ENCODE measurements at regions not wholly inside any gene's neighbourhood (a gene's known extent, or its start where the extent isn't known, plus 50 kb on each side); places are given as distances from the start of the nearest gene placed in this dataset.
"Not testable (repeated sequence)": the region's sequence is repeated elsewhere in the genome, so short reads cannot be mapped to it uniquely, and the experiment has no call there.

DNA sequence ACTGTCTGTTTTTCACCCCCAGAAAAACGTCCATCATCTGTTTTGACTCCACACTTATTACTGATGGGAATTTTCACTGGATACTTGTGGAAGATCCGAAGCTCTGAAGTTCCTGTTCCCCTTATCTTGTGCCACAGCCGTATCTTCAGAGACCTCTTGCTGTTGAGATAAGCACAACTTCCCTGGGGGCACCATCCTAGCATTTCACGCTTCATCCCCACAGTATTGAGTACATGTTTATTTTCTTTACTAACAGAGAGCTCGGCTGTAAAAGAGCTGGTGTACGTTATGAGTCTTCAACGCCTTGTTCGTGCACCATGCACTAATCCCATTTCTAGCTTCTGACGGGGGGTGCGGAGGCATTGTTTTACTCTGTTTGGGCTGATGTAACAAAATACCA, 813.6 kb upstream of the EEF2KMT start:
- TF ChIP-seq CTCF (IDR thresholded peaks at IDR 0.05; ENCODE audit: poor library complexity, severe bottlenecking) = no peak
- Histone ChIP-seq H3K36me3 (ENCODE audit: low read depth) (no peaks in the 10 kb centered on the region), H3K4me1 (ENCODE audit: insufficient read depth, poor library complexity, severe bottlenecking) (no peaks in the 10 kb centered on the region), H3K27me3 (ENCODE audit: insufficient read depth, poor library complexity, severe bottlenecking) (no peaks in the 10 kb centered on the region), H3K4me3 (ENCODE audit: severe bottlenecking) (no peak overlapping the region), H3K9me3 (ENCODE audit: severe bottlenecking) (no peaks in the 10 kb centered on the region), H3K27ac (ENCODE audit: poor library complexity, severe bottlenecking) (no peak overlapping the region)
- no peak for DNase-seq (ENCODE audit: low spot score)
- ATAC-seq (ENCODE audit: low read depth) = no peak

GRCh38 chr16:5909556-5909955, 812.0 kb upstream of the EEF2KMT start:
- H3K27me3 ChIP-seq (ENCODE audit: insufficient read depth, poor library complexity, severe bottlenecking); ATAC-seq (ENCODE audit: low read depth); H3K4me3 ChIP-seq (ENCODE audit: severe bottlenecking); H3K9me3 ChIP-seq (ENCODE audit: severe bottlenecking); H3K27ac ChIP-seq (ENCODE audit: poor library complexity, severe bottlenecking); DNase-seq (ENCODE audit: low spot score); H3K4me1 ChIP-seq (ENCODE audit: insufficient read depth, poor library complexity, severe bottlenecking); H3K36me3 ChIP-seq (ENCODE audit: low read depth): not testable (repeated sequence)

DNA sequence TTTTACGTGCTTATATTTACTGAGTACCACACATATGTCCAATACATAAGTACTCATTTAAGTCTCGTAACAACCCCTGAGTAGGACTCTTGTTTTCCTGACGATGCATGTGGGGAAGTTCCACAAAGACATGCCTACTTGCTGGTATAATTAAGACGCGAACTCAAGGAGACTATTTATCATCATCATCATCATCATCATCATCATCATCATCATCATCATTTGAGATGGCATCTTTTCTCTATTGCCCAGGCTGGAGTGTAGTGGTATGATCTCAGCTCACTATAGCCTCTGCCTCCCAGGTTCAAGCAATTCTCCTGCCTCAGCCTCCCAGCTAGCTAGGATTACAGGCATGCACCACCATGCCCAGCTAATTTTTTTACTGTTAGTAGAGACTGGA, 809.9 kb upstream of the EEF2KMT start:
- Histone ChIP-seq H3K36me3 (ENCODE audit: low read depth) (no peaks in the 10 kb centered on the region), H3K27ac (ENCODE audit: poor library complexity, severe bottlenecking) (no peak overlapping the region), H3K27me3 (ENCODE audit: insufficient read depth, poor library complexity, severe bottlenecking) (no peaks in the 10 kb centered on the region), H3K4me3 (ENCODE audit: severe bottlenecking) (no peak overlapping the region), H3K4me1 (ENCODE audit: insufficient read depth, poor library complexity, severe bottlenecking) (no peaks in the 10 kb centered on the region), H3K9me3 (ENCODE audit: severe bottlenecking) (no peaks in the 10 kb centered on the region)
- ATAC-seq (ENCODE audit: low read depth) (no peak), DNase-seq (ENCODE audit: low spot score) (no peak)
- TF ChIP-seq CTCF (IDR thresholded peaks at IDR 0.05; ENCODE audit: poor library complexity, severe bottlenecking) = no peak

- no peaks in the 10 kb centered on the region for H3K27me3 ChIP-seq (ENCODE audit: insufficient read depth, poor library complexity, severe bottlenecking)
- ATAC-seq (ENCODE audit: low read depth) = no peak; the same call in 1 of the 3 replicates
Measured at GRCh38 chr16:5906351-5906750, 808.8 kb upstream of the EEF2KMT start.

GRCh38 chr16:5905935-5906334, 808.3 kb upstream of the EEF2KMT start:
- TF ChIP-seq CTCF (IDR thresholded peaks at IDR 0.05; ENCODE audit: poor library complexity, severe bottlenecking) = no peak
- ATAC-seq (ENCODE audit: low read depth) (peak; percentile 79), DNase-seq (ENCODE audit: low spot score) (no peak)
- Histone ChIP-seq H3K4me1 (ENCODE audit: insufficient read depth, poor library complexity, severe bottlenecking) (no peaks in the 10 kb centered on the region), H3K9me3 (ENCODE audit: severe bottlenecking) (no peaks in the 10 kb centered on the region), H3K27ac (ENCODE audit: poor library complexity, severe bottlenecking) (peak overlapping the region; percentile 70), H3K36me3 (ENCODE audit: low read depth) (no peaks in the 10 kb centered on the region), H3K4me3 (ENCODE audit: severe bottlenecking) (no peak overlapping the region), H3K27me3 (ENCODE audit: insufficient read depth, poor library complexity, severe bottlenecking) (no peaks in the 10 kb centered on the region)

More at GRCh38 chr16:5906351-5906750, 808.8 kb upstream of the EEF2KMT start:
- no peak for TF ChIP-seq CTCF (IDR thresholded peaks at IDR 0.05; ENCODE audit: poor library complexity, severe bottlenecking)
- no peaks in the 10 kb centered on the region for H3K4me1 ChIP-seq (ENCODE audit: insufficient read depth, poor library complexity, severe bottlenecking)
- H3K27ac ChIP-seq (ENCODE audit: poor library complexity, severe bottlenecking) = peak overlapping the region; percentile 70
- no peaks in the 10 kb centered on the region for H3K9me3 ChIP-seq (ENCODE audit: severe bottlenecking)
- DNase-seq (ENCODE audit: low spot score) = no peak
- H3K36me3 ChIP-seq (ENCODE audit: low read depth) = no peaks in the 10 kb centered on the region
- no peak overlapping the region for H3K4me3 ChIP-seq (ENCODE audit: severe bottlenecking)
